SK-N-SH treated with all-trans-retinoic acid at 6 μM for 48 hours (cell line): ENCODE measurements at regions not wholly inside any gene's neighbourhood (a gene's known extent, or its start where the extent isn't known, plus 50 kb on each side); places are given as distances from the start of the nearest gene placed in this dataset.
A peak's percentile ranks its signal among the peaks of the same experiment; 100 is the strongest.

Source experiments
- ATAC-seq: fragments of 200-7000 bp; cut with Tn5 transposase; 3 replicates; pipeline ENCODE4 v1.9.1; 2020; ENCODE audit warnings: mild to moderate bottlenecking, moderate library complexity
- ARNTL ChIP-seq: fragments of 450-650 bp; formaldehyde crosslinking; IDR thresholded peaks from 2 replicates; pipeline ENCODE4 v1.5.0; 2020; ENCODE audit warnings: low read depth, mild to moderate bottlenecking, moderate library complexity, borderline replicate concordance
- BACH2 ChIP-seq: fragments of 250-450 bp; sonication (Bioruptor Pico); IDR thresholded peaks from 2 replicates; pipeline ENCODE4 v1.9.0; 2021; ENCODE audit warnings: mild to moderate bottlenecking, borderline replicate concordance
- CSDC2 ChIP-seq: fragments of 250-450 bp; sonication (Bioruptor Pico); IDR thresholded peaks from 2 replicates; pipeline ENCODE4 v1.5.0; 2020; ENCODE audit warnings: mild to moderate bottlenecking, moderate library complexity
- ESRRG ChIP-seq: fragments of 250-450 bp; sonication (Bioruptor Pico); IDR thresholded peaks from 2 replicates; pipeline ENCODE4 v1.6.1; 2021; ENCODE audit warnings: mild to moderate bottlenecking
- GLIS3 ChIP-seq: fragments of 250-450 bp; sonication (Bioruptor Pico); IDR thresholded peaks from 2 replicates; pipeline ENCODE4 v1.5.0; 2020; ENCODE audit warnings: mild to moderate bottlenecking, moderate library complexity
- ISL1 ChIP-seq: fragments of 250-450 bp; sonication (Bioruptor Pico); IDR thresholded peaks from 2 replicates; pipeline ENCODE4 v2.1.2; 2022; ENCODE audit warnings: mild to moderate bottlenecking, moderate library complexity
- OSR1 ChIP-seq: fragments of 250-450 bp; sonication (Bioruptor Pico); IDR thresholded peaks from 2 replicates; pipeline ENCODE4 v1.8.0; 2022; ENCODE audit warnings: moderate library complexity, mild to moderate bottlenecking, inconsistent platforms
- PPARA ChIP-seq: fragments of 250-450 bp; sonication (Bioruptor Pico); IDR thresholded peaks from 2 replicates; pipeline ENCODE4 v1.5.0; 2020; ENCODE audit warnings: mild to moderate bottlenecking, borderline replicate concordance
- RARB ChIP-seq: fragments of 250-450 bp; sonication (Bioruptor Pico); IDR thresholded peaks from 2 replicates; pipeline ENCODE4 v1.8.0; 2021; ENCODE audit warnings: mild to moderate bottlenecking, moderate library complexity
- SNAI2 ChIP-seq: fragments of 250-450 bp; sonication (Bioruptor Pico); IDR thresholded peaks from 2 replicates; pipeline ENCODE4 v1.5.0; 2020; ENCODE audit warnings: mild to moderate bottlenecking, moderate library complexity
- TCF4 ChIP-seq: fragments of 250-450 bp; sonication (Bioruptor Pico); IDR thresholded peaks from 2 replicates; pipeline ENCODE4 v1.8.0; 2021; ENCODE audit warnings: mild to moderate bottlenecking, moderate library complexity, borderline replicate concordance
- TOX ChIP-seq: fragments of 250-450 bp; sonication (Bioruptor Pico); IDR thresholded peaks from 2 replicates; pipeline ENCODE4 v1.8.0; 2021; ENCODE audit warnings: mild to moderate bottlenecking, moderate library complexity, borderline replicate concordance
- ZC3H10 ChIP-seq: fragments of 250-450 bp; sonication (Bioruptor Pico); IDR thresholded peaks from 2 replicates; pipeline ENCODE4 v1.5.1; 2021; ENCODE audit warnings: mild to moderate bottlenecking, moderate library complexity
- ZFP3 ChIP-seq: fragments of 250-450 bp; sonication (Bioruptor Pico); IDR thresholded peaks from 2 replicates; pipeline ENCODE4 v1.5.0; 2020; ENCODE audit warnings: mild to moderate bottlenecking, moderate library complexity
- ZFP30 ChIP-seq: fragments of 450-650 bp; formaldehyde crosslinking; IDR thresholded peaks from 2 replicates; pipeline ENCODE4 v1.5.0; 2022; ENCODE audit warnings: mild to moderate bottlenecking, moderate library complexity
- ZNF565 ChIP-seq: fragments of 450-650 bp; formaldehyde crosslinking; conservative IDR thresholded peaks from 2 replicates; pipeline ENCODE4 v1.5.0; 2020; ENCODE audit warnings: low read depth, mild to moderate bottlenecking, moderate library complexity
- ZNF70 ChIP-seq: fragments of 450-650 bp; formaldehyde crosslinking; IDR thresholded peaks from 2 replicates; pipeline ENCODE4 v1.5.0; 2020; ENCODE audit warnings: mild to moderate bottlenecking, moderate library complexity
- ZNF8 ChIP-seq: fragments of 450-650 bp; formaldehyde crosslinking; IDR thresholded peaks from 2 replicates; pipeline ENCODE4 v1.5.0; 2020; ENCODE audit warnings: mild to moderate bottlenecking, moderate library complexity
- TF ChIP-seq, protein P1 (sequence below): fragments of 250-450 bp; sonication (Bioruptor Pico); IDR thresholded peaks from 2 replicates; pipeline ENCODE4 v1.5.1; 2021; ENCODE audit warnings: mild to moderate bottlenecking, moderate library complexity
- TF ChIP-seq, protein P2 (sequence below): fragments of 250-450 bp; sonication (Bioruptor Pico); IDR thresholded peaks from 2 replicates; pipeline ENCODE4 v1.5.0; 2020; ENCODE audit warnings: mild to moderate bottlenecking, moderate library complexity
- TF ChIP-seq, protein P3 (sequence below): fragments of 250-450 bp; sonication (Bioruptor Pico); IDR thresholded peaks from 2 replicates; pipeline ENCODE4 v1.5.1; 2020; ENCODE audit warnings: low read depth, mild to moderate bottlenecking, moderate library complexity
- TF ChIP-seq, protein P4 (sequence below): fragments of 250-450 bp; sonication (Bioruptor Pico); IDR thresholded peaks from 2 replicates; pipeline ENCODE4 v1.8.0; 2020; ENCODE audit warnings: mild to moderate bottlenecking, moderate library complexity, borderline replicate concordance
- TF ChIP-seq, protein P5 (sequence below): fragments of 250-450 bp; sonication (Bioruptor Pico); IDR thresholded peaks from 2 replicates; pipeline ENCODE4 v1.8.0; 2021; ENCODE audit warnings: low read depth, mild to moderate bottlenecking, moderate library complexity, borderline replicate concordance

DNA sequence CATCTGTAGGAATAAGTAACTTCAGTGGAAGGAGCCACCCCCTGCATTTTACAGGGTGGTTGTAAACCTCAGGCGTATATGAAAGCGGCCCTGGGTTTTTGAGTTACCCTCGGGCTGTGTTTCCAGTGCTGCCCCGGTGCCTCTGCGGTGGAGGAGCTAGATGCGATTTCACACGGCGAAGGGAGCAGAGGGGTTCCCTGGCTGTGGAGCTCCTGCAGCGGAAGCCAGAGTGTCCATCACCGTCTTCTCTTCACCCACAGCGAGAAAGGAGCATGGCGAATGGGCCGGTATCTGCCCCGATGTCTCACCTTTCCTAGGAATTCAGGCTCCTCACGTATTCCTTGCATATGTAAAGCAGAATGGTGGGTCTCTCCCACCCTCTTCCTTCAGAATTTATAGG, 253.6 kb downstream of the THBS2 start:
- no peak for ATAC-seq
- TF ChIP-seq, protein P1, sequence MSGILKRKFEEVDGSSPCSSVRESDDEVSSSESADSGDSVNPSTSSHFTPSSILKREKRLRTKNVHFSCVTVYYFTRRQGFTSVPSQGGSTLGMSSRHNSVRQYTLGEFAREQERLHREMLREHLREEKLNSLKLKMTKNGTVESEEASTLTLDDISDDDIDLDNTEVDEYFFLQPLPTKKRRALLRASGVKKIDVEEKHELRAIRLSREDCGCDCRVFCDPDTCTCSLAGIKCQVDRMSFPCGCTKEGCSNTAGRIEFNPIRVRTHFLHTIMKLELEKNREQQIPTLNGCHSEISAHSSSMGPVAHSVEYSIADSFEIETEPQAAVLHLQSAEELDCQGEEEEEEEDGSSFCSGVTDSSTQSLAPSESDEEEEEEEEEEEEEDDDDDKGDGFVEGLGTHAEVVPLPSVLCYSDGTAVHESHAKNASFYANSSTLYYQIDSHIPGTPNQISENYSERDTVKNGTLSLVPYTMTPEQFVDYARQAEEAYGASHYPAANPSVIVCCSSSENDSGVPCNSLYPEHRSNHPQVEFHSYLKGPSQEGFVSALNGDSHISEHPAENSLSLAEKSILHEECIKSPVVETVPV (CRISPR knock-in tag) = no peak
- TF ChIP-seq BACH2 (no peak), PPARA (CRISPR knock-in tag) (no peak), ZNF70 (no peak), ZC3H10 (no peak), ARNTL (CRISPR knock-in tag) (no peak), ESRRG (CRISPR knock-in tag) (no peak), GLIS3 (CRISPR knock-in tag) (no peak), ZNF8 (no peak), SNAI2 (CRISPR knock-in tag) (no peak), ZFP30 (CRISPR knock-in tag) (no peak), ISL1 (CRISPR knock-in tag) (no peak), RARB (no peak), TOX (no peak), TCF4 (CRISPR knock-in tag) (no peak), ZNF565 (no peak), CSDC2 (CRISPR knock-in tag) (no peak)
- TF ChIP-seq, protein P2, sequence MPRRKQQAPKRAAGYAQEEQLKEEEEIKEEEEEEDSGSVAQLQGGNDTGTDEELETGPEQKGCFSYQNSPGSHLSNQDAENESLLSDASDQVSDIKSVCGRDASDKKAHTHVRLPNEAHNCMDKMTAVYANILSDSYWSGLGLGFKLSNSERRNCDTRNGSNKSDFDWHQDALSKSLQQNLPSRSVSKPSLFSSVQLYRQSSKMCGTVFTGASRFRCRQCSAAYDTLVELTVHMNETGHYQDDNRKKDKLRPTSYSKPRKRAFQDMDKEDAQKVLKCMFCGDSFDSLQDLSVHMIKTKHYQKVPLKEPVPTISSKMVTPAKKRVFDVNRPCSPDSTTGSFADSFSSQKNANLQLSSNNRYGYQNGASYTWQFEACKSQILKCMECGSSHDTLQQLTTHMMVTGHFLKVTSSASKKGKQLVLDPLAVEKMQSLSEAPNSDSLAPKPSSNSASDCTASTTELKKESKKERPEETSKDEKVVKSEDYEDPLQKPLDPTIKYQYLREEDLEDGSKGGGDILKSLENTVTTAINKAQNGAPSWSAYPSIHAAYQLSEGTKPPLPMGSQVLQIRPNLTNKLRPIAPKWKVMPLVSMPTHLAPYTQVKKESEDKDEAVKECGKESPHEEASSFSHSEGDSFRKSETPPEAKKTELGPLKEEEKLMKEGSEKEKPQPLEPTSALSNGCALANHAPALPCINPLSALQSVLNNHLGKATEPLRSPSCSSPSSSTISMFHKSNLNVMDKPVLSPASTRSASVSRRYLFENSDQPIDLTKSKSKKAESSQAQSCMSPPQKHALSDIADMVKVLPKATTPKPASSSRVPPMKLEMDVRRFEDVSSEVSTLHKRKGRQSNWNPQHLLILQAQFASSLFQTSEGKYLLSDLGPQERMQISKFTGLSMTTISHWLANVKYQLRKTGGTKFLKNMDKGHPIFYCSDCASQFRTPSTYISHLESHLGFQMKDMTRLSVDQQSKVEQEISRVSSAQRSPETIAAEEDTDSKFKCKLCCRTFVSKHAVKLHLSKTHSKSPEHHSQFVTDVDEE = no peak
- TF ChIP-seq, protein P3, sequence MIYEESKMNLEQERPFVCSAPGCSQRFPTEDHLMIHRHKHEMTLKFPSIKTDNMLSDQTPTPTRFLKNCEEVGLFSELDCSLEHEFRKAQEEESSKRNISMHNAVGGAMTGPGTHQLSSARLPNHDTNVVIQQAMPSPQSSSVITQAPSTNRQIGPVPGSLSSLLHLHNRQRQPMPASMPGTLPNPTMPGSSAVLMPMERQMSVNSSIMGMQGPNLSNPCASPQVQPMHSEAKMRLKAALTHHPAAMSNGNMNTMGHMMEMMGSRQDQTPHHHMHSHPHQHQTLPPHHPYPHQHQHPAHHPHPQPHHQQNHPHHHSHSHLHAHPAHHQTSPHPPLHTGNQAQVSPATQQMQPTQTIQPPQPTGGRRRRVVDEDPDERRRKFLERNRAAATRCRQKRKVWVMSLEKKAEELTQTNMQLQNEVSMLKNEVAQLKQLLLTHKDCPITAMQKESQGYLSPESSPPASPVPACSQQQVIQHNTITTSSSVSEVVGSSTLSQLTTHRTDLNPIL (CRISPR knock-in tag) = no peak
- TF ChIP-seq, all 23 proteins: peak for 0

DNA sequence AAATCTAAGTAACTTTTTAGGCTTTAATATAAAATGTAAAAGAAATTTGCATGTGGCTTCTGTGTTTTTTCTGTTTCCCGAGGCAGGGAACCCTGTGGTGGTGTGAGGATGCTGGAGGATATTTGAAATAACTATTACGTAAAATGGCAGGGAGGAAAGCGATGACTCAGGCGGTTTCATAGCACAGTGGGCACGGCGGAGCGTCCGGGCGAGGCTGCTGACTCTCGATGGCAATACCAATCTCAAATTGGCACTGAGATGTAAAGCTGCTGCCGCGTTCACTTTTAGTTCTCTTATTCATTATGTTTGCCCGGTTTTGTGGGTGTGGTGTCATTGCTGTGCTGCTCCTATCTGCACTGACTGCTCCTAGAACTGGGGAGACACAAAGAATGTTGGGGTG, 254.3 kb downstream of the THBS2 start:
- ATAC-seq = peak; percentile 84

More for the DNA sequence above, 254.3 kb downstream of the THBS2 start:
- TF ChIP-seq ZC3H10 (no peak), ZFP30 (CRISPR knock-in tag) (no peak), SNAI2 (CRISPR knock-in tag) (no peak), OSR1 (CRISPR knock-in tag) (no peak), PPARA (CRISPR knock-in tag) (no peak), BACH2 (no peak), ZNF70 (no peak), ZNF565 (no peak), GLIS3 (CRISPR knock-in tag) (no peak), CSDC2 (CRISPR knock-in tag) (no peak), ESRRG (CRISPR knock-in tag) (no peak), ISL1 (CRISPR knock-in tag) (no peak), ZNF8 (no peak), RARB (no peak), ARNTL (CRISPR knock-in tag) (no peak), ZFP3 (no peak)
- TF ChIP-seq, protein P4, sequence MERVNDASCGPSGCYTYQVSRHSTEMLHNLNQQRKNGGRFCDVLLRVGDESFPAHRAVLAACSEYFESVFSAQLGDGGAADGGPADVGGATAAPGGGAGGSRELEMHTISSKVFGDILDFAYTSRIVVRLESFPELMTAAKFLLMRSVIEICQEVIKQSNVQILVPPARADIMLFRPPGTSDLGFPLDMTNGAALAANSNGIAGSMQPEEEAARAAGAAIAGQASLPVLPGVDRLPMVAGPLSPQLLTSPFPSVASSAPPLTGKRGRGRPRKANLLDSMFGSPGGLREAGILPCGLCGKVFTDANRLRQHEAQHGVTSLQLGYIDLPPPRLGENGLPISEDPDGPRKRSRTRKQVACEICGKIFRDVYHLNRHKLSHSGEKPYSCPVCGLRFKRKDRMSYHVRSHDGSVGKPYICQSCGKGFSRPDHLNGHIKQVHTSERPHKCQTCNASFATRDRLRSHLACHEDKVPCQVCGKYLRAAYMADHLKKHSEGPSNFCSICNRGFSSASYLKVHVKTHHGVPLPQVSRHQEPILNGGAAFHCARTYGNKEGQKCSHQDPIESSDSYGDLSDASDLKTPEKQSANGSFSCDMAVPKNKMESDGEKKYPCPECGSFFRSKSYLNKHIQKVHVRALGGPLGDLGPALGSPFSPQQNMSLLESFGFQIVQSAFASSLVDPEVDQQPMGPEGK (CRISPR knock-in tag) = no peak
- TF ChIP-seq, protein P2 = no peak
- TF ChIP-seq, protein P5, sequence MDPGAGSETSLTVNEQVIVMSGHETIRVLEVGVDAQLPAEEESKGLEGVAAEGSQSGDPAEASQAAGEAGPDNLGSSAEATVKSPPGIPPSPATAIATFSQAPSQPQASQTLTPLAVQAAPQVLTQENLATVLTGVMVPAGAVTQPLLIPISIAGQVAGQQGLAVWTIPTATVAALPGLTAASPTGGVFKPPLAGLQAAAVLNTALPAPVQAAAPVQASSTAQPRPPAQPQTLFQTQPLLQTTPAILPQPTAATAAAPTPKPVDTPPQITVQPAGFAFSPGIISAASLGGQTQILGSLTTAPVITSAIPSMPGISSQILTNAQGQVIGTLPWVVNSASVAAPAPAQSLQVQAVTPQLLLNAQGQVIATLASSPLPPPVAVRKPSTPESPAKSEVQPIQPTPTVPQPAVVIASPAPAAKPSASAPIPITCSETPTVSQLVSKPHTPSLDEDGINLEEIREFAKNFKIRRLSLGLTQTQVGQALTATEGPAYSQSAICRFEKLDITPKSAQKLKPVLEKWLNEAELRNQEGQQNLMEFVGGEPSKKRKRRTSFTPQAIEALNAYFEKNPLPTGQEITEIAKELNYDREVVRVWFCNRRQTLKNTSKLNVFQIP = no peak
- TF ChIP-seq, protein P3 (CRISPR knock-in tag) = no peak
